Neural cell (in vitro differentiated cells): ENCODE measurements at regions not wholly inside any gene's neighbourhood (a gene's known extent, or its start where the extent isn't known, plus 50 kb on each side); places are given as distances from the start of the nearest gene placed in this dataset.
"Not testable (repeated sequence)": the region's sequence is repeated elsewhere in the genome, so short reads cannot be mapped to it uniquely, and the experiment has no call there.

Experiments
- H2AFZ ChIP-seq: fragments of 200-600, 300-800 bp; sonication (generic), shearing (Covaris generic); 2 replicates; pipeline ENCODE4 v1.6.0; 2014; ENCODE audit warnings: low read depth, mild to moderate bottlenecking, antibody characterized with exemption, low read length, moderate library complexity
- H3F3A ChIP-seq: fragments of 200-600 bp; shearing (Covaris generic); 2 replicates; pipeline ENCODE4 v1.6.1; 2016; ENCODE audit warnings: mild to moderate bottlenecking, moderate library complexity, mixed read lengths, antibody characterized with exemption, low read length; ENCODE audit not compliant: insufficient read depth, poor library complexity, severe bottlenecking
- H3K27ac ChIP-seq: fragments of 200-600, 300-800 bp; sonication (generic), shearing (Covaris generic); 2 replicates; pipeline ENCODE4 v1.5.1; 2014; ENCODE audit warnings: mild to moderate bottlenecking, low read length, moderate library complexity
- H3K27me3 ChIP-seq: fragments of 300-800, 200-600 bp; sonication (generic), shearing (Covaris generic); 2 replicates; pipeline ENCODE4 v1.6.0; 2014; ENCODE audit warnings: mild to moderate bottlenecking, low read depth, low read length, moderate library complexity; ENCODE audit not compliant: insufficient read depth
- H3K36me3 ChIP-seq: fragments of 300-800, 200-600 bp; sonication (generic), shearing (Covaris generic); 2 replicates; pipeline ENCODE4 v1.5.1; 2014; ENCODE audit warnings: mild to moderate bottlenecking, antibody characterized with exemption, low read length, moderate library complexity; ENCODE audit not compliant: insufficient read depth
- H3K4me2 ChIP-seq: fragments of 300-800, 200-600 bp; sonication (generic), shearing (Covaris generic); 2 replicates; pipeline ENCODE4 v1.6.0; 2014; ENCODE audit warnings: mild to moderate bottlenecking, low read length
- H3K4me3 ChIP-seq: fragments of 300-800, 200-600 bp; sonication (generic), shearing (Covaris generic); 2 replicates; pipeline ENCODE4 v1.5.1; 2014; ENCODE audit warnings: mild to moderate bottlenecking, low read length, moderate library complexity
- H3K79me2 ChIP-seq: fragments of 200-600 bp; shearing (Covaris generic); replicated peaks from 2 replicates; pipeline ENCODE4 v1.6.0; 2014; ENCODE audit warnings: mild to moderate bottlenecking, low read length, moderate library complexity; ENCODE audit not compliant: insufficient read depth
- H3K9ac ChIP-seq: fragments of 300-800, 200-600 bp; sonication (generic), shearing (Covaris generic); 2 replicates; pipeline ENCODE4 v1.6.1; 2016; ENCODE audit warnings: mild to moderate bottlenecking, low read length, mixed read lengths
- H3K9me2 ChIP-seq: fragments of 200-600 bp; shearing (Covaris generic); 2 replicates; pipeline ENCODE4 v1.6.1; 2016; ENCODE audit warnings: mild to moderate bottlenecking, low read length, mixed read lengths; ENCODE audit not compliant: insufficient read depth
- H3K9me3 ChIP-seq: fragments of 200-600, 300-800 bp; sonication (generic), shearing (Covaris generic); 2 replicates; pipeline ENCODE4 v1.6.1; 2016; ENCODE audit warnings: mild to moderate bottlenecking, mixed run types, low read length, moderate library complexity, mixed read lengths
- H4K20me1 ChIP-seq: fragments of 200-600 bp; shearing (Covaris generic); 2 replicates; pipeline ENCODE4 v1.6.1; 2016; ENCODE audit warnings: mild to moderate bottlenecking, mixed run types; ENCODE audit not compliant: insufficient read depth
- EP300 ChIP-seq: fragments of 450-650 bp; conservative IDR thresholded peaks from 2 replicates; pipeline ENCODE4 v1.6.1; 2014; ENCODE audit warnings: antibody characterized with exemption, mild to moderate bottlenecking, moderate library complexity; ENCODE audit not compliant: poor library complexity, severe bottlenecking
- EZH2 ChIP-seq: fragments of 200-600, 300-800 bp; shearing (Covaris generic), sonication (generic); IDR thresholded peaks from 2 replicates; pipeline ENCODE4 v1.6.1; 2014; ENCODE audit warnings: antibody characterized with exemption, low read length, borderline replicate concordance, mild to moderate bottlenecking; ENCODE audit not compliant: insufficient read depth, poor library complexity, severe bottlenecking
- MXI1 ChIP-seq: fragments of 450-650 bp; conservative IDR thresholded peaks from 2 replicates; pipeline ENCODE4 v1.6.1; 2014; ENCODE audit warnings: antibody characterized with exemption, mild to moderate bottlenecking; ENCODE audit not compliant: poor library complexity, severe bottlenecking
- POLR2AphosphoS5 ChIP-seq: IDR thresholded peaks from 2 replicates; pipeline ENCODE4 v1.6.1; 2012
- RAD21 ChIP-seq: fragments of 450-650 bp; conservative IDR thresholded peaks from 2 replicates; pipeline ENCODE4 v1.6.1; 2014; ENCODE audit warnings: antibody characterized with exemption, mild to moderate bottlenecking, moderate library complexity
- SMC3 ChIP-seq: fragments of 450-650 bp; conservative IDR thresholded peaks from 2 replicates; pipeline ENCODE4 v1.6.1; 2014; ENCODE audit warnings: antibody characterized with exemption, mild to moderate bottlenecking, moderate library complexity; ENCODE audit not compliant: poor library complexity
- TAF1 ChIP-seq: IDR thresholded peaks from 2 replicates; pipeline ENCODE4 v1.6.1; 2012; ENCODE audit warnings: low read depth
- small RNA-seq, 3 experiments: library from RNA; depleted of rRNA; stranded (forward); fragments of <200 nt; gene quantifications; one replicate each; pipeline ENCODE3, GENCODE V24; 2012
- TF ChIP-seq, protein P1 (sequence below): IDR thresholded peaks from 2 replicates; pipeline ENCODE4 v1.6.1; 2012; ENCODE audit warnings: borderline replicate concordance
- TF ChIP-seq, protein P2 (sequence below): fragments of 450-650 bp; IDR thresholded peaks from 2 replicates; pipeline ENCODE4 v1.5.1; 2014; ENCODE audit warnings: antibody characterized with exemption, mild to moderate bottlenecking, moderate library complexity; ENCODE audit not compliant: poor library complexity, severe bottlenecking

DNA sequence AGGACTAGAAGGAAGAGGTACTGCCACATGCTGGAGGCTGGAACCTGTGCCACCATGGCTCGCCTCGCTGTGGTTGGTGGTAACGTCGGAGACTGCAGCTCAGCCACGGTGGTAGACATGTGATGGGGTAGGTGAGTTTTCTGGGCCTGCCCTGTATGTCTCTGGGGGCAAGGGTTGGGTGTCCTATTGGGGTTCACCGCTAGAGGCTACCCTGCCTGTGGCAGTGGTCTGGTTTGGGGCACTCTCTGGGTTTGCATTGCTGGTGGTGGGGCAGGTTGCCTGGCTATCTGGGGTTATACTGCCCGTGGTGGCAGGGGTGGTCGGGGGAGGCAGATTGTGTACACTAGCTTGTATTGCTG is 79.3 kb upstream of the KCNJ18 start:
- Histone ChIP-seq H3K27me3 (no peaks in the 10 kb centered on the region), H3F3A (no peaks in the 10 kb centered on the region), H3K79me2 (no peaks in the 10 kb centered on the region), H3K4me2 (no peak overlapping the region), H3K27ac (no peak overlapping the region), H3K4me3 (no peak overlapping the region), H3K9me2 (no peaks in the 10 kb centered on the region), H3K9me3 (no peaks in the 10 kb centered on the region), H3K36me3 (no peaks in the 10 kb centered on the region), H4K20me1 (no peaks in the 10 kb centered on the region), H3K9ac (no peak overlapping the region), H2AFZ (no peak overlapping the region)
- TF ChIP-seq SMC3: no peak
- no peak for TF ChIP-seq TAF1
- TF ChIP-seq, protein P1, sequence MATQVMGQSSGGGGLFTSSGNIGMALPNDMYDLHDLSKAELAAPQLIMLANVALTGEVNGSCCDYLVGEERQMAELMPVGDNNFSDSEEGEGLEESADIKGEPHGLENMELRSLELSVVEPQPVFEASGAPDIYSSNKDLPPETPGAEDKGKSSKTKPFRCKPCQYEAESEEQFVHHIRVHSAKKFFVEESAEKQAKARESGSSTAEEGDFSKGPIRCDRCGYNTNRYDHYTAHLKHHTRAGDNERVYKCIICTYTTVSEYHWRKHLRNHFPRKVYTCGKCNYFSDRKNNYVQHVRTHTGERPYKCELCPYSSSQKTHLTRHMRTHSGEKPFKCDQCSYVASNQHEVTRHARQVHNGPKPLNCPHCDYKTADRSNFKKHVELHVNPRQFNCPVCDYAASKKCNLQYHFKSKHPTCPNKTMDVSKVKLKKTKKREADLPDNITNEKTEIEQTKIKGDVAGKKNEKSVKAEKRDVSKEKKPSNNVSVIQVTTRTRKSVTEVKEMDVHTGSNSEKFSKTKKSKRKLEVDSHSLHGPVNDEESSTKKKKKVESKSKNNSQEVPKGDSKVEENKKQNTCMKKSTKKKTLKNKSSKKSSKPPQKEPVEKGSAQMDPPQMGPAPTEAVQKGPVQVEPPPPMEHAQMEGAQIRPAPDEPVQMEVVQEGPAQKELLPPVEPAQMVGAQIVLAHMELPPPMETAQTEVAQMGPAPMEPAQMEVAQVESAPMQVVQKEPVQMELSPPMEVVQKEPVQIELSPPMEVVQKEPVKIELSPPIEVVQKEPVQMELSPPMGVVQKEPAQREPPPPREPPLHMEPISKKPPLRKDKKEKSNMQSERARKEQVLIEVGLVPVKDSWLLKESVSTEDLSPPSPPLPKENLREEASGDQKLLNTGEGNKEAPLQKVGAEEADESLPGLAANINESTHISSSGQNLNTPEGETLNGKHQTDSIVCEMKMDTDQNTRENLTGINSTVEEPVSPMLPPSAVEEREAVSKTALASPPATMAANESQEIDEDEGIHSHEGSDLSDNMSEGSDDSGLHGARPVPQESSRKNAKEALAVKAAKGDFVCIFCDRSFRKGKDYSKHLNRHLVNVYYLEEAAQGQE: no peak
- TF ChIP-seq MXI1: no peak
- TF ChIP-seq EZH2: no peak
- TF ChIP-seq POLR2AphosphoS5: no peak
- TF ChIP-seq EP300: no peak
- TF ChIP-seq, protein P2, sequence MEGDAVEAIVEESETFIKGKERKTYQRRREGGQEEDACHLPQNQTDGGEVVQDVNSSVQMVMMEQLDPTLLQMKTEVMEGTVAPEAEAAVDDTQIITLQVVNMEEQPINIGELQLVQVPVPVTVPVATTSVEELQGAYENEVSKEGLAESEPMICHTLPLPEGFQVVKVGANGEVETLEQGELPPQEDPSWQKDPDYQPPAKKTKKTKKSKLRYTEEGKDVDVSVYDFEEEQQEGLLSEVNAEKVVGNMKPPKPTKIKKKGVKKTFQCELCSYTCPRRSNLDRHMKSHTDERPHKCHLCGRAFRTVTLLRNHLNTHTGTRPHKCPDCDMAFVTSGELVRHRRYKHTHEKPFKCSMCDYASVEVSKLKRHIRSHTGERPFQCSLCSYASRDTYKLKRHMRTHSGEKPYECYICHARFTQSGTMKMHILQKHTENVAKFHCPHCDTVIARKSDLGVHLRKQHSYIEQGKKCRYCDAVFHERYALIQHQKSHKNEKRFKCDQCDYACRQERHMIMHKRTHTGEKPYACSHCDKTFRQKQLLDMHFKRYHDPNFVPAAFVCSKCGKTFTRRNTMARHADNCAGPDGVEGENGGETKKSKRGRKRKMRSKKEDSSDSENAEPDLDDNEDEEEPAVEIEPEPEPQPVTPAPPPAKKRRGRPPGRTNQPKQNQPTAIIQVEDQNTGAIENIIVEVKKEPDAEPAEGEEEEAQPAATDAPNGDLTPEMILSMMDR: no peak
- TF ChIP-seq RAD21: no peak

DNA sequence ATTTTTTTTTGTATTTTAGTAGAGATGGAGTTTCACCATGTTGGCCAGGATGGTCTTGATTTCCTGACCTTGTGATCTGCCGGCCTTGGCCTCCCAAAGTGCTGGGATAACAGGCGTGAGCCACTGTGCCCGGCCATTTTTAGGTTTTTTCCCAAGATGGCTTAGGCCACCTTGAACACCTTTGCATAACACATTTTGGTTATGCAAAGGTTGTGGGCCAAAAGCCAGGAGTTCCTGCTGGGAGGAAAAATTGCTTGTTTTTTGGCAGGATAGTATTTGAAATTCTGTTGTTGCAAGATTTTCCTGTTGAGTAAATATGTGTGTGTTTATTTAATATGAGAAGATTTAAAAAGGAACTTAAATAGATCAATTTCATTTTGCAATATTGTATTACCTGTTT is 65.3 kb upstream of the KCNJ18 start:
- H3K27ac ChIP-seq, H3K4me3 ChIP-seq, H3K27me3 ChIP-seq, H3K79me2 ChIP-seq, H3F3A ChIP-seq, H3K36me3 ChIP-seq, H3K9me3 ChIP-seq, H2AFZ ChIP-seq, H3K9ac ChIP-seq, H4K20me1 ChIP-seq, H3K4me2 ChIP-seq, H3K9me2 ChIP-seq: not testable (repeated sequence)

Small RNAs in the stretch of these regions (small RNA-seq; reads per million reads assigned to genes)
- gene AC233702.6 (0 reads per million in 3 experiments), gene AC233702.8 (0 reads per million in 3 experiments)
